ENCODE measurements at regions not wholly inside any gene's neighbourhood (a gene's known extent, or its start where the extent isn't known, plus 50 kb on each side); places are given as distances from the start of the nearest gene placed in this dataset.

GRCh38 chr3:22507709-22508108, 695.4 kb upstream of the UBE2E2 start:
- FAIRE-seq (no peak), DNase-seq (ENCODE audit: extremely low spot score, insufficient read length, low read depth) (no peak)

- DNase-seq (ENCODE audit: extremely low spot score, insufficient read length, low read depth), result no peak
- FAIRE-seq, result no peak
These were observed 679.2 kb upstream of the UBE2E2 start for GRCh38 chr3:22523925-22524324.

GRCh38 chr3:22526266-22526837, 676.8 kb upstream of the UBE2E2 start:
- DNase-seq (ENCODE audit: extremely low spot score, insufficient read length, low read depth) (no peak), FAIRE-seq (no peak)

- FAIRE-seq (no peak), DNase-seq (ENCODE audit: extremely low spot score, insufficient read length, low read depth) (no peak)
These were observed 666.6 kb upstream of the UBE2E2 start for GRCh38 chr3:22536541-22536940.

GRCh38 chr3:22537560-22537959, 665.6 kb upstream of the UBE2E2 start:
- FAIRE-seq, result no peak
- no peak for DNase-seq (ENCODE audit: extremely low spot score, insufficient read length, low read depth)

GRCh38 chr3:22542311-22542710, 660.8 kb upstream of the UBE2E2 start:
- DNase-seq (ENCODE audit: extremely low spot score, insufficient read length, low read depth) (no peak), FAIRE-seq (no peak)

- no peak for FAIRE-seq
These were observed 647.2 kb upstream of the UBE2E2 start for GRCh38 chr3:22555753-22556435.

GRCh38 chr3:22565393-22565792, 637.7 kb upstream of the UBE2E2 start:
- no peak for FAIRE-seq
- DNase-seq (ENCODE audit: extremely low spot score, insufficient read length, low read depth), result no peak

More at GRCh38 chr3:22555753-22556435, 647.2 kb upstream of the UBE2E2 start:
- no peak for DNase-seq (ENCODE audit: extremely low spot score, insufficient read length, low read depth)

GRCh38 chr3:22568285-22568684, 634.8 kb upstream of the UBE2E2 start:
- DNase-seq (ENCODE audit: extremely low spot score, insufficient read length, low read depth) (no peak), FAIRE-seq (no peak)

GRCh38 chr3:22569570-22569969, 633.6 kb upstream of the UBE2E2 start:
- DNase-seq (ENCODE audit: extremely low spot score, insufficient read length, low read depth) (no peak), FAIRE-seq (no peak)

- no peak for DNase-seq (ENCODE audit: extremely low spot score, insufficient read length, low read depth)
- no peak for FAIRE-seq
These were observed 622.1 kb upstream of the UBE2E2 start for GRCh38 chr3:22581007-22581406.

- FAIRE-seq, result no peak
- DNase-seq (ENCODE audit: extremely low spot score, insufficient read length, low read depth), result no peak
These were observed 620.9 kb upstream of the UBE2E2 start for GRCh38 chr3:22582266-22582665.

- no peak for FAIRE-seq
- no peak for DNase-seq (ENCODE audit: extremely low spot score, insufficient read length, low read depth)
These were observed 617.6 kb upstream of the UBE2E2 start for GRCh38 chr3:22585504-22585903.

- FAIRE-seq (no peak), DNase-seq (ENCODE audit: extremely low spot score, insufficient read length, low read depth) (no peak)
These were observed 617.2 kb upstream of the UBE2E2 start for GRCh38 chr3:22585911-22586310.

- no peak for FAIRE-seq
- no peak for DNase-seq (ENCODE audit: extremely low spot score, insufficient read length, low read depth)
These were observed 615.7 kb upstream of the UBE2E2 start for GRCh38 chr3:22587446-22587845.

GRCh38 chr3:22593638-22594037, 609.5 kb upstream of the UBE2E2 start:
- FAIRE-seq, result no peak
- DNase-seq (ENCODE audit: extremely low spot score, insufficient read length, low read depth), result no peak

GRCh38 chr3:22594990-22595389, 608.1 kb upstream of the UBE2E2 start:
- no peak for FAIRE-seq
- no peak for DNase-seq (ENCODE audit: extremely low spot score, insufficient read length, low read depth)

- DNase-seq (ENCODE audit: extremely low spot score, insufficient read length, low read depth), result no peak
- FAIRE-seq, result no peak
These were observed 596.7 kb upstream of the UBE2E2 start for GRCh38 chr3:22606461-22606860.

- FAIRE-seq (no peak), DNase-seq (ENCODE audit: extremely low spot score, insufficient read length, low read depth) (no peak)
These were observed 596.2 kb upstream of the UBE2E2 start for GRCh38 chr3:22606938-22607337.

GRCh38 chr3:22608093-22608492, 595.0 kb upstream of the UBE2E2 start:
- FAIRE-seq (no peak), DNase-seq (ENCODE audit: extremely low spot score, insufficient read length, low read depth) (no peak)

- DNase-seq (ENCODE audit: extremely low spot score, insufficient read length, low read depth) (no peak), FAIRE-seq (no peak)
These were observed 594.4 kb upstream of the UBE2E2 start for GRCh38 chr3:22608721-22609120.

- FAIRE-seq, result no peak
- DNase-seq (ENCODE audit: extremely low spot score, insufficient read length, low read depth), result no peak
These were observed 594.0 kb upstream of the UBE2E2 start for GRCh38 chr3:22609139-22609538.
